ENCODE measurements at regions not wholly inside any gene's neighbourhood (a gene's known extent, or its start where the extent isn't known, plus 50 kb on each side); places are given as distances from the start of the nearest gene placed in this dataset.
A peak's percentile ranks its signal among the peaks of the same experiment; 100 is the strongest.

- TF ChIP-seq, protein P1, sequence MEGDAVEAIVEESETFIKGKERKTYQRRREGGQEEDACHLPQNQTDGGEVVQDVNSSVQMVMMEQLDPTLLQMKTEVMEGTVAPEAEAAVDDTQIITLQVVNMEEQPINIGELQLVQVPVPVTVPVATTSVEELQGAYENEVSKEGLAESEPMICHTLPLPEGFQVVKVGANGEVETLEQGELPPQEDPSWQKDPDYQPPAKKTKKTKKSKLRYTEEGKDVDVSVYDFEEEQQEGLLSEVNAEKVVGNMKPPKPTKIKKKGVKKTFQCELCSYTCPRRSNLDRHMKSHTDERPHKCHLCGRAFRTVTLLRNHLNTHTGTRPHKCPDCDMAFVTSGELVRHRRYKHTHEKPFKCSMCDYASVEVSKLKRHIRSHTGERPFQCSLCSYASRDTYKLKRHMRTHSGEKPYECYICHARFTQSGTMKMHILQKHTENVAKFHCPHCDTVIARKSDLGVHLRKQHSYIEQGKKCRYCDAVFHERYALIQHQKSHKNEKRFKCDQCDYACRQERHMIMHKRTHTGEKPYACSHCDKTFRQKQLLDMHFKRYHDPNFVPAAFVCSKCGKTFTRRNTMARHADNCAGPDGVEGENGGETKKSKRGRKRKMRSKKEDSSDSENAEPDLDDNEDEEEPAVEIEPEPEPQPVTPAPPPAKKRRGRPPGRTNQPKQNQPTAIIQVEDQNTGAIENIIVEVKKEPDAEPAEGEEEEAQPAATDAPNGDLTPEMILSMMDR (IDR thresholded peaks at IDR 0.05; ENCODE audit: low read length), result peak; percentile 72
- no peak for TF ChIP-seq EZH2 (IDR thresholded peaks at IDR 0.05; ENCODE audit: borderline replicate concordance, low read length)
Measured at GRCh38 chr9:86637515-86637914, 283.3 kb upstream of the TUT7 start.

Measured in OCI-LY1 (cell line).